Ishikawa (cell line): ENCODE measurements at regions not wholly inside any gene's neighbourhood (a gene's known extent, or its start where the extent isn't known, plus 50 kb on each side); places are given as distances from the start of the nearest gene placed in this dataset.

Experiments
- CEBPB ChIP-seq: IDR thresholded peaks from 2 replicates; pipeline ENCODE4 v1.6.1; 2012
- CREB1 ChIP-seq: IDR thresholded peaks from 2 replicates; pipeline ENCODE4 v1.6.1; 2012; ENCODE audit warnings: low read depth
- EGR1 ChIP-seq: IDR thresholded peaks from 2 replicates; pipeline ENCODE4 v1.6.1; 2012
- EP300 ChIP-seq: IDR thresholded peaks from 2 replicates; pipeline ENCODE4 v1.6.1; 2012; ENCODE audit warnings: borderline replicate concordance
- FOXM1 ChIP-seq: IDR thresholded peaks from 2 replicates; pipeline ENCODE4 v1.6.1; 2012; ENCODE audit warnings: low read depth, borderline replicate concordance
- MAX ChIP-seq: IDR thresholded peaks from 2 replicates; pipeline ENCODE4 v1.6.1; 2012
- NFIC ChIP-seq: IDR thresholded peaks from 2 replicates; pipeline ENCODE4 v1.6.1; 2012
- RAD21 ChIP-seq: IDR thresholded peaks from 2 replicates; pipeline ENCODE4 v1.6.1; 2012; ENCODE audit warnings: low read depth
- TAF1 ChIP-seq: IDR thresholded peaks from 2 replicates; pipeline ENCODE4 v1.6.1; 2012; ENCODE audit warnings: low read depth, mild to moderate bottlenecking
- TCF12 ChIP-seq: IDR thresholded peaks from 2 replicates; pipeline ENCODE4 v1.6.1; 2012; ENCODE audit warnings: low read depth
- TEAD4 ChIP-seq: IDR thresholded peaks from 2 replicates; pipeline ENCODE4 v1.6.1; 2012
- YY1 ChIP-seq: IDR thresholded peaks from 2 replicates; pipeline ENCODE4 v1.6.1; 2012; ENCODE audit warnings: low read depth
- ZBTB7A ChIP-seq: IDR thresholded peaks from 2 replicates; pipeline ENCODE4 v1.6.1; 2012; ENCODE audit warnings: low read depth
- TF ChIP-seq, protein P1 (sequence below): IDR thresholded peaks from 2 replicates; pipeline ENCODE4 v1.6.1; 2012; ENCODE audit warnings: low read depth, mild to moderate bottlenecking
- TF ChIP-seq, protein P2 (sequence below): IDR thresholded peaks from 2 replicates; pipeline ENCODE4 v1.6.1; 2012

GRCh38 chr3:161444694-161445077, 51.9 kb upstream of the OTOL1 start:
- no peak for TF ChIP-seq RAD21
- no peak for TF ChIP-seq EGR1
- no peak for TF ChIP-seq YY1
- TF ChIP-seq, protein P1, sequence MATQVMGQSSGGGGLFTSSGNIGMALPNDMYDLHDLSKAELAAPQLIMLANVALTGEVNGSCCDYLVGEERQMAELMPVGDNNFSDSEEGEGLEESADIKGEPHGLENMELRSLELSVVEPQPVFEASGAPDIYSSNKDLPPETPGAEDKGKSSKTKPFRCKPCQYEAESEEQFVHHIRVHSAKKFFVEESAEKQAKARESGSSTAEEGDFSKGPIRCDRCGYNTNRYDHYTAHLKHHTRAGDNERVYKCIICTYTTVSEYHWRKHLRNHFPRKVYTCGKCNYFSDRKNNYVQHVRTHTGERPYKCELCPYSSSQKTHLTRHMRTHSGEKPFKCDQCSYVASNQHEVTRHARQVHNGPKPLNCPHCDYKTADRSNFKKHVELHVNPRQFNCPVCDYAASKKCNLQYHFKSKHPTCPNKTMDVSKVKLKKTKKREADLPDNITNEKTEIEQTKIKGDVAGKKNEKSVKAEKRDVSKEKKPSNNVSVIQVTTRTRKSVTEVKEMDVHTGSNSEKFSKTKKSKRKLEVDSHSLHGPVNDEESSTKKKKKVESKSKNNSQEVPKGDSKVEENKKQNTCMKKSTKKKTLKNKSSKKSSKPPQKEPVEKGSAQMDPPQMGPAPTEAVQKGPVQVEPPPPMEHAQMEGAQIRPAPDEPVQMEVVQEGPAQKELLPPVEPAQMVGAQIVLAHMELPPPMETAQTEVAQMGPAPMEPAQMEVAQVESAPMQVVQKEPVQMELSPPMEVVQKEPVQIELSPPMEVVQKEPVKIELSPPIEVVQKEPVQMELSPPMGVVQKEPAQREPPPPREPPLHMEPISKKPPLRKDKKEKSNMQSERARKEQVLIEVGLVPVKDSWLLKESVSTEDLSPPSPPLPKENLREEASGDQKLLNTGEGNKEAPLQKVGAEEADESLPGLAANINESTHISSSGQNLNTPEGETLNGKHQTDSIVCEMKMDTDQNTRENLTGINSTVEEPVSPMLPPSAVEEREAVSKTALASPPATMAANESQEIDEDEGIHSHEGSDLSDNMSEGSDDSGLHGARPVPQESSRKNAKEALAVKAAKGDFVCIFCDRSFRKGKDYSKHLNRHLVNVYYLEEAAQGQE = no peak

GRCh38 chr3:161443921-161444693, 52.5 kb upstream of the OTOL1 start:
- TF ChIP-seq TEAD4 = no peak
- TF ChIP-seq NFIC = no peak
- no peak for TF ChIP-seq ZBTB7A
- TF ChIP-seq RAD21 = no peak
- no peak for TF ChIP-seq TAF1

- TF ChIP-seq, protein P2, sequence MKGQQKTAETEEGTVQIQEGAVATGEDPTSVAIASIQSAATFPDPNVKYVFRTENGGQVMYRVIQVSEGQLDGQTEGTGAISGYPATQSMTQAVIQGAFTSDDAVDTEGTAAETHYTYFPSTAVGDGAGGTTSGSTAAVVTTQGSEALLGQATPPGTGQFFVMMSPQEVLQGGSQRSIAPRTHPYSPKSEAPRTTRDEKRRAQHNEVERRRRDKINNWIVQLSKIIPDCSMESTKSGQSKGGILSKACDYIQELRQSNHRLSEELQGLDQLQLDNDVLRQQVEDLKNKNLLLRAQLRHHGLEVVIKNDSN = no peak
- no peak for TF ChIP-seq FOXM1
- TF ChIP-seq EP300 = no peak
Measured at GRCh38 chr3:161430307-161430706, 59.0 kb upstream of the SPTSSB start.

DNA sequence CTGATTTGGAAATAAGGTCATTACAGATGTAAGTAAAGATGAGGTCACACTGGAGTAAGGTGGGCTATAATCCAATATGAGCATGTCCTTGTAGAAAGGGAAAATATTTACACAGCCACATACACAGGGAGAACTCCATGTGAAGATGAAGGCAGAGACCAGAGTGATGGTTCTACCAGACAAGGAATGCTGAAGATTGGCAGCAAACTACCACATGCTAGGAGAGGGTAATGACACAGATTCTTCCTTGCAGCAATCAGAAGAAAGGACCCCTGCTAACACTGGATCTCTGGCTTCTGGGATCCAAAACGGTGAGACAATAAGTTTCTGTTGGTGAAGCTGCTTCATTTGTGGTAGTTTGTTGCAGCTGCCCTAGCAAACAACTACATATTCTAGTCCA, 56.0 kb upstream of the SPTSSB start:
- TF ChIP-seq CREB1 = no peak
- TF ChIP-seq YY1 = no peak
- TF ChIP-seq CEBPB = no peak
- no peak for TF ChIP-seq NFIC
- TF ChIP-seq, protein P2 = no peak
- no peak for TF ChIP-seq RAD21
- TF ChIP-seq ZBTB7A = no peak
- TF ChIP-seq TAF1 = no peak
- no peak for TF ChIP-seq EGR1
- no peak for TF ChIP-seq TCF12
- TF ChIP-seq TEAD4 = no peak
- TF ChIP-seq, protein P1 = no peak
- TF ChIP-seq MAX = no peak
- TF ChIP-seq FOXM1 = no peak
- TF ChIP-seq EP300 = no peak

DNA sequence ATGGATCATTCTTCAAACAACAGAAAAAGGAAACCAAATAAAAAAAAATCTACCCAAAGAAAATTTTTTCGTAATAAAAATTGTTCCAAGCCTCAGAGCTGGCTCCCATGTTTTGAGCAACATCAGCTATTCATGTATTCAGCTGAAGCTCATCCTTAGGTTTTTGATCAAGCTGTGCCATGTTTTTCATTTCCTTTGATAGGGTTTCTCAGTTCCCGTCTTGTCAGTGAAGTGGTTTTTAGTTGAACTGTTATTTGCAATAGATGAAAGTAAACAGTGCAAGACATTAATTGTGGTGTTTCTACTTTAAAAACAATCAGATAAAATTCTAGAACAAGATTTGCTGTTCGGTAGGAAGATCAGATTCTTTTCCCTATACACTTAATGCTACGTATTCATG, 55.4 kb upstream of the SPTSSB start:
- TF ChIP-seq TAF1 (no peak), CEBPB (no peak), MAX (no peak), NFIC (no peak), EP300 (no peak), EGR1 (no peak), TCF12 (no peak), FOXM1 (no peak), YY1 (no peak), RAD21 (no peak), CREB1 (no peak), ZBTB7A (no peak), TEAD4 (no peak)
- TF ChIP-seq, protein P2 = no peak
- TF ChIP-seq, protein P1 = no peak
